ENCODE measurements at regions not wholly inside any gene's neighbourhood (a gene's known extent, or its start where the extent isn't known, plus 50 kb on each side); places are given as distances from the start of the nearest gene placed in this dataset.
"Not testable (repeated sequence)": the region's sequence is repeated elsewhere in the genome, so short reads cannot be mapped to it uniquely, and the experiment has no call there.

GRCh38 chr22:25419247-25420113 lies 145.0 kb upstream of the GRK3 start:
- DNase-seq (ENCODE audit: low spot score), result no peak

GRCh38 chr22:25420114-25420441 lies 144.4 kb upstream of the GRK3 start:
- DNase-seq (ENCODE audit: low spot score), result not testable (repeated sequence)

- no peak for DNase-seq (ENCODE audit: low spot score)
These were observed 144.0 kb upstream of the GRK3 start for GRCh38 chr22:25420471-25420924.

- no peak for DNase-seq (ENCODE audit: low spot score)
These were observed 143.3 kb upstream of the GRK3 start for GRCh38 chr22:25420925-25421904.

GRCh38 chr22:25426530-25427308 lies 137.8 kb upstream of the GRK3 start:
- not testable (repeated sequence) for DNase-seq (ENCODE audit: low spot score)

GRCh38 chr22:25431637-25432342 lies 132.7 kb upstream of the GRK3 start:
- DNase-seq (ENCODE audit: low spot score), result not testable (repeated sequence)

GRCh38 chr22:25433381-25433970 lies 131.0 kb upstream of the GRK3 start:
- DNase-seq (ENCODE audit: low spot score), result not testable (repeated sequence)

- DNase-seq (ENCODE audit: low spot score), result no peak
These were observed 126.9 kb upstream of the GRK3 start for GRCh38 chr22:25437414-25438160.

- DNase-seq (ENCODE audit: low spot score), result no peak
These were observed 117.3 kb upstream of the GRK3 start for GRCh38 chr22:25447067-25447685.

- DNase-seq (ENCODE audit: low spot score), result peak; percentile 88
These were observed 116.6 kb upstream of the GRK3 start for GRCh38 chr22:25447686-25448434.

GRCh38 chr22:25448435-25449051 lies 115.9 kb upstream of the GRK3 start:
- no peak for DNase-seq (ENCODE audit: low spot score)

- no peak for DNase-seq (ENCODE audit: low spot score)
These were observed 114.6 kb upstream of the GRK3 start for GRCh38 chr22:25449781-25450317.

GRCh38 chr22:25451480-25452114 lies 112.9 kb upstream of the GRK3 start:
- no peak for DNase-seq (ENCODE audit: low spot score)

GRCh38 chr22:25452116-25452700 lies 112.3 kb upstream of the GRK3 start:
- no peak for DNase-seq (ENCODE audit: low spot score)

- DNase-seq (ENCODE audit: low spot score), result no peak
These were observed 111.4 kb upstream of the GRK3 start for GRCh38 chr22:25453058-25453457.

GRCh38 chr22:25453557-25453956 lies 110.9 kb upstream of the GRK3 start:
- DNase-seq (ENCODE audit: low spot score), result no peak

GRCh38 chr22:25456300-25457043 lies 108.0 kb upstream of the GRK3 start:
- DNase-seq (ENCODE audit: low spot score), result not testable (repeated sequence)

All from HuH-7.5 (cell line).